Heart left ventricle (tissue), 13 donors: ENCODE measurements at regions not wholly inside any gene's neighbourhood (a gene's known extent, or its start where the extent isn't known, plus 50 kb on each side); places are given as distances from the start of the nearest gene placed in this dataset.
A peak's percentile ranks its signal among the peaks of the same experiment; 100 is the strongest.

Experiments
- POLR2A ChIP-seq, 2 donors: fragments of 450-650 bp; IDR thresholded peaks; one replicate each; pipeline ENCODE4 v1.6.1; 2017; ENCODE audit warnings: antibody characterized with exemption in 2 of 2, mild to moderate bottlenecking in 2 of 2, moderate library complexity in 2 of 2
- TF ChIP-seq, protein P1 (sequence below), 12 donors: fragments of 200-600 bp; sonication (generic) in 4 of 12; IDR thresholded peaks; one replicate each; pipeline versions ENCODE4 v1.5.0 to v1.8.0; 2018 to 2022; ENCODE audit warnings: antibody characterized with exemption in 12 of 12, mild to moderate bottlenecking in 5 of 12
- donor health status: ischemic (EF 13 %, LVEDD 7.1; RV severe dilation, severe dysfunction).
- donor health status: DM: no; HTN: yes; CAD: no.
- donor health status: DM: no; HTN: no; CAD: no.
- donor health status: ischemic (EF 25% LVEDD 6.9; RV normal size, moderate dysfunction).
- donor health status: ischemic (EF 25% LVEDD 5.7; RV mildly dilated, moderate dysfunction).
- donor health status: ischemic (EF 35%, LVEDD 5.7; RV mildly dilated, moderate dysfunction).
- donor health status: nonischemic (EF 11% LVEDD 7.7; RV severe dilation, severe dysfunction).
- donor health status: DM: yes; HTN: yes; CAD: no.
- donor health status: PGD.
- donor health status: ischemic (EF 29% LVEDD 5.4; RV normal size, mild dysfunction).
- donor health status: nonischemic (EF 23%, LVEDD 6.1; RV moderate dilation, normal function).

DNA sequence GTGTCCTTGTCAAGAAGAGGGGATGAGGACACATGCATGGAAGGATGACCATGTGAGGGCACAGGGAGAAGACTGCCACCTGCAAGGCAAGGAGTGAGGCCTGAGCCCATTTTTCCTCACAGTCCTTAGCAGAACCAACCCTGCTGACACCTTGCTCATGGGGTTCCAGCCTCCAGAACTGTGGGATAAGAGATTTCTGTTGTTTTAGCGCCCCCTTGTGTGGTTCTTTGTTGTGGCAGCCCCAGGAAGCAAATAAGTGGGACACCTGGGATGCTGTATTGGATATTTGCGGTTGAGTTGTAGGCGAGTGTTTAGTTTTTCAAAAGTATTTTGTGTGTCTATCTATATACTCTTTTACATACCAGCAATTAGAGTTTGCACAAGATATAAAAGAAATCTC lies 206.4 kb downstream of the NXNL2 start:
- TF ChIP-seq, protein P1, sequence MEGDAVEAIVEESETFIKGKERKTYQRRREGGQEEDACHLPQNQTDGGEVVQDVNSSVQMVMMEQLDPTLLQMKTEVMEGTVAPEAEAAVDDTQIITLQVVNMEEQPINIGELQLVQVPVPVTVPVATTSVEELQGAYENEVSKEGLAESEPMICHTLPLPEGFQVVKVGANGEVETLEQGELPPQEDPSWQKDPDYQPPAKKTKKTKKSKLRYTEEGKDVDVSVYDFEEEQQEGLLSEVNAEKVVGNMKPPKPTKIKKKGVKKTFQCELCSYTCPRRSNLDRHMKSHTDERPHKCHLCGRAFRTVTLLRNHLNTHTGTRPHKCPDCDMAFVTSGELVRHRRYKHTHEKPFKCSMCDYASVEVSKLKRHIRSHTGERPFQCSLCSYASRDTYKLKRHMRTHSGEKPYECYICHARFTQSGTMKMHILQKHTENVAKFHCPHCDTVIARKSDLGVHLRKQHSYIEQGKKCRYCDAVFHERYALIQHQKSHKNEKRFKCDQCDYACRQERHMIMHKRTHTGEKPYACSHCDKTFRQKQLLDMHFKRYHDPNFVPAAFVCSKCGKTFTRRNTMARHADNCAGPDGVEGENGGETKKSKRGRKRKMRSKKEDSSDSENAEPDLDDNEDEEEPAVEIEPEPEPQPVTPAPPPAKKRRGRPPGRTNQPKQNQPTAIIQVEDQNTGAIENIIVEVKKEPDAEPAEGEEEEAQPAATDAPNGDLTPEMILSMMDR (IDR thresholded peaks at IDR 0.05), result peak in 5 of 12 donors; percentile 8 to 21 (median 14)
- no peak for TF ChIP-seq POLR2A (IDR thresholded peaks at IDR 0.05)
